ENCODE measurements at regions not wholly inside any gene's neighbourhood (a gene's known extent, or its start where the extent isn't known, plus 50 kb on each side); places are given as distances from the start of the nearest gene placed in this dataset.
A peak's percentile ranks its signal among the peaks of the same experiment; 100 is the strongest.

DNA sequence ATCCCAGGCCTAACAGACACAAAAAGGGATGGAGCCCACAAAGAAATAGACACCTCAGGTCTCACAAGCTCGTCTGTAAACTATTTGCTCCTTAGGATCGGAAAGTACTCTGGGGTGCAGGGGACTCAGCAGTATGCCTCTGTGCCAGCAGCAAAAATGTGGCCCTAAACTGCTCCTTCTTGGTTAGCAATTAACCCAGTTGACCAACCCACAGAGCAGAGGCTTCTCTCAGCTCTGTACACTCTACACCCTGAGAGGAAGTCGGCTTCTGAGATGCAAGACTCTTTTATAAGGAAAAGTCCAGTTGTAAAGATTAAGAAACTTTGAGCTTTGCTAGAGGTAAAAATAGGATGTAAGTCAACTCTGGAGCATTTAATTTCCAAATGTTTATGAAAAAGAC lies 156.3 kb upstream of the PRSS58 start:
- ChIA-PET CTCF (interaction anchor here (0.7 to 1.8 kb wide), 4 partner anchors 9 to 369 kb away, joined by 3 to 6 read pairs (median 4); no protein-coding TSS in a partner anchor), POLR2A (ENCODE audit: unreplicated experiment) (no interaction called here)
- Histone ChIP-seq H3K9me2 (ENCODE audit: insufficient read depth) (no peaks in the 10 kb centered on the region), H2AFZ (no peak overlapping the region; the same call in 1 of the 2 replicates), H3K79me2 (ENCODE audit: low read depth) (no peaks in the 10 kb centered on the region), H3F3A (ENCODE audit: insufficient read depth, low read depth) (no peaks in the 10 kb centered on the region; the same call in 1 of the 2 replicates), H3K36me3 (ENCODE audit: low read depth) (no peaks in the 10 kb centered on the region), H3K27ac (no peak overlapping the region), H3K9me3 (ENCODE audit: insufficient read depth, low read depth) (no peaks in the 10 kb centered on the region), H3K4me2 (no peak overlapping the region), H4K20me1 (ENCODE audit: insufficient read depth) (no peaks in the 10 kb centered on the region), H3K27me3 (ENCODE audit: insufficient read depth, low read depth) (no peaks in the 10 kb centered on the region), H3K4me3 (no peak overlapping the region), H3K4me1 (replicated peaks; ENCODE audit: insufficient read depth) (no peaks in the 10 kb centered on the region)
- intact Hi-C loops (cut with micrococcal nuclease; ENCODE audit: unreplicated experiment), result no loop called here
- no peak for DNase-seq
- BruUV-seq (replicated peaks), result no TSS peak
- TF ChIP-seq CTCF (conservative IDR thresholded peaks at IDR 0.05) (no peak), EZH2 (IDR thresholded peaks at IDR 0.05; ENCODE audit: low read depth) (no peak)

- intact Hi-C loops (cut with micrococcal nuclease; ENCODE audit: unreplicated experiment), result loop anchor here (2.0 kb wide), 1 partner anchor 45 kb away; no protein-coding TSS in a partner anchor
- Histone ChIP-seq H3K27me3 (ENCODE audit: insufficient read depth, low read depth) (no peaks in the 10 kb centered on the region), H3K9me3 (ENCODE audit: insufficient read depth, low read depth) (no peaks in the 10 kb centered on the region), H4K20me1 (ENCODE audit: insufficient read depth) (no peaks in the 10 kb centered on the region), H3K79me2 (ENCODE audit: low read depth) (no peaks in the 10 kb centered on the region), H3K4me2 (no peak overlapping the region), H3K4me3 (no peak overlapping the region), H3K27ac (no peak overlapping the region), H3K9me2 (ENCODE audit: insufficient read depth) (no peaks in the 10 kb centered on the region), H3F3A (ENCODE audit: insufficient read depth, low read depth) (no peaks in the 10 kb centered on the region; the same call in 1 of the 2 replicates), H3K4me1 (replicated peaks; ENCODE audit: insufficient read depth) (no peaks in the 10 kb centered on the region), H3K36me3 (ENCODE audit: low read depth) (no peaks in the 10 kb centered on the region), H2AFZ (no peak overlapping the region; the same call in none of the 2 replicates)
- BruUV-seq (replicated peaks), result no TSS peak
- TF ChIP-seq CTCF (conservative IDR thresholded peaks at IDR 0.05) (no peak), EZH2 (IDR thresholded peaks at IDR 0.05; ENCODE audit: low read depth) (no peak)
- ChIA-PET POLR2A (ENCODE audit: unreplicated experiment) (no interaction called here), CTCF (interaction anchor here (0.7 to 1.8 kb wide), 5 partner anchors 28 to 370 kb away, joined by 3 to 6 read pairs (median 4); no protein-coding TSS in a partner anchor)
- no peak for DNase-seq
Measured at GRCh38 chr7:142413280-142414000, 155.6 kb upstream of the PRSS58 start.

DNA sequence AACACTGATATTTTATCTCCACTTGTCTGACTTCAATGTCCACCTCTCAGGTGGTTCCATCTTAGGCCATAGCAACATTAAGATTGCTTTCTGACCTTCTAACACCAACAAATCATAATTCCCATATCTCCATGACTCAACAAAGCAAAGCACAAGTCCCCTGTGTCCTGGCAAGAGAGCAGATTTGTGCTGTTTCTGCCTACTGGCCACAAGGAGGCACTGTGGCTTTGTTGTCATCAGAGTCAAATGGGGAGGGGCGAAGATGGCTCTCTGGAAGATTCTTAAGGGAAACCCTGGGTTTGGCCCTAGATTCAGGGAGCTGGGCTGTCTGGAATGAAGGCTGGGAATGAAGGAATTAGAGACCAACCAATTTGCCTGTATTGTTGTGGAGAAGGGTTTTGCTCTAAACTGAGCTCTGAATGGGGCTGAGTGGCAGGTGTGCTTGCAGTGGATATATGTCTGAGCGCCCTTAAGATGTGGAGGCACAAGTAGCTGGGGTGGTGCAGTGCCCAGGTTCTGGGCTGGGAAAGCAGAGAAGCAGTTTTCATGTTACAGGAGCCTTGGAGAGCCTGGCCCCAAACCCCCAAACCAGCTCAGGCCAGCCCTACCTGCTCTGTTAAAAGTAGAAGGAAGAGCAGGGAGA lies 154.8 kb upstream of the PRSS58 start:
- no peaks in the 10 kb centered on the region for H3K4me1 ChIP-seq (replicated peaks; ENCODE audit: insufficient read depth)
- intact Hi-C loops (cut with micrococcal nuclease; ENCODE audit: unreplicated experiment), result loop anchor here (2.0 kb wide), 1 partner anchor 46 kb away; no protein-coding TSS in a partner anchor
- H3K9me3 ChIP-seq (ENCODE audit: insufficient read depth, low read depth), result no peaks in the 10 kb centered on the region
- no peak overlapping the region for H3K27ac ChIP-seq
- no peak overlapping the region for H3K4me2 ChIP-seq
- H3K36me3 ChIP-seq (ENCODE audit: low read depth), result no peaks in the 10 kb centered on the region
- no peaks in the 10 kb centered on the region for H3K9me2 ChIP-seq (ENCODE audit: insufficient read depth)
- no peak overlapping the region for H3K4me3 ChIP-seq
- ChIA-PET CTCF (interaction anchor here (0.7 to 1.8 kb wide), 4 partner anchors 27 to 371 kb away, joined by 3 to 6 read pairs (median 4); no protein-coding TSS in a partner anchor), POLR2A (ENCODE audit: unreplicated experiment) (no interaction called here)
- no peak overlapping the region; the same call in 1 of the 2 replicates for H2AFZ ChIP-seq
- no peaks in the 10 kb centered on the region for H3K79me2 ChIP-seq (ENCODE audit: low read depth)
- H4K20me1 ChIP-seq (ENCODE audit: insufficient read depth), result no peaks in the 10 kb centered on the region
- BruUV-seq (replicated peaks), result no TSS peak
- no peaks in the 10 kb centered on the region for H3K27me3 ChIP-seq (ENCODE audit: insufficient read depth, low read depth)
- TF ChIP-seq CTCF (conservative IDR thresholded peaks at IDR 0.05) (peak; percentile 90), EZH2 (IDR thresholded peaks at IDR 0.05; ENCODE audit: low read depth) (no peak)
- H3F3A ChIP-seq (ENCODE audit: insufficient read depth, low read depth), result no peaks in the 10 kb centered on the region; the same call in 1 of the 2 replicates
- DNase-seq, result peak; percentile 17 to 62

All from PC-9 (cell line).